ENCODE measurements at regions not wholly inside any gene's neighbourhood (a gene's known extent, or its start where the extent isn't known, plus 50 kb on each side); places are given as distances from the start of the nearest gene placed in this dataset.

DNA sequence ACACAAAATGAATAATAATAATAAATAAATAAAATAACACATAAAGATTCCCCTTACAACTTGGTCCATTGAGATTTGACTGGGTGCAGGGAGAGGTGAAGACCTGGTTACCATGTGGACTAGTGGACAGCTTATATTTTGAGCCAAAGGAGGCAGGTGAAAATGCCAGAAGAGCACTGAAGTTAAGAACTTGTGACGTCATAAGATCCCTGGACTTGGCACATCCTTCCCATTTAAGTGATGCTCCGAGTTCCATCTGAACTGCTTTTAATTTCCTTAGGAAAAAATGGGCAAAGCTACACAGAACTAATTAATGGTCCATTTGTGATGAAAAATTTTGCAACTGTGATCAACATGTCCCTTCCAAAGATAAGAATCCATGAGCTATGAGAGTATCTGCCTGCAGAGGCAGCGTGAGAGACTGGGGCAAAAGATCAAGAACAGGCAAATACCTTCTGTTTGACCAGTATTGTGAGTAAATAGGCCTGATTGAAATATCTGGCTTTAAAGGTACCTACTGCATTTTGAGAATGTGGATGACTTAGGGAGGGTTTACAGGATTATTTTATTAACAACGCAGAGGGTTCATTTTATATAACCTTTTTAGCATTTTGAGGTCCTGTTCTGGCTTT is 101.2 kb upstream of the POT1 start:
- DNase-seq, result no peak
- no peak overlapping the region for H3K27ac ChIP-seq (ENCODE audit: low read length)
- H3K4me3 ChIP-seq (ENCODE audit: low read length), result no peak overlapping the region
- ATAC-seq, result no peak
- 86% methylated on average over 4 of the region's 4 CpGs for WGBS
- no peaks in the 10 kb centered on the region for H3K9me3 ChIP-seq (ENCODE audit: control insufficient read depth, low read length)
- H3K4me1 ChIP-seq (ENCODE audit: control insufficient read depth, insufficient read depth, low read length), result no peaks in the 10 kb centered on the region
- intact Hi-C loops (cut with DNase I), result no loop called here
- H3K27me3 ChIP-seq (ENCODE audit: control insufficient read depth, insufficient read depth), result no peaks in the 10 kb centered on the region

DNA sequence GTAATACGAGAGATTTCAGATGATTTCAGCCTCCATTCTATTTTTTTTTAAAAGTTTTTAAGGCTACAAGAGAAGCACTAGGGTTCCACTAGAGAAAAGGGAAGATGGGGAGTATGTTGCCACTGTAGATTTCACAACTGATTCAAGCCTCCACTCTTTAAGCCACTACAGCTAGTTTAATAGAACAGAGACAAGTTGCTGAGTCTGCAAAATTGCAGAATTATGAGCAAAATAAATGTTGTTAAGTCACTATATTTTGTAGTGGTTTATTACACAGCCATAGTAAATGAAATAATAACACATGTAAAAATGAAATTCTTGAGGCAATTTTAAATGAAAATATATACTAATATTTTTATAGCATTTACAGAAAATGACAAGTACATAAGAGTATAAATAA is 96.0 kb upstream of the POT1 start:
- intact Hi-C loops (cut with DNase I), result no loop called here

GRCh38 chr7:125020801-125021200 is 91.2 kb upstream of the POT1 start:
- Histone ChIP-seq H3K27ac (ENCODE audit: low read length) (no peak overlapping the region), H3K27me3 (ENCODE audit: control insufficient read depth, insufficient read depth) (no peaks in the 10 kb centered on the region), H3K4me1 (ENCODE audit: control insufficient read depth, insufficient read depth, low read length) (no peaks in the 10 kb centered on the region), H3K4me3 (ENCODE audit: low read length) (no peak overlapping the region), H3K9me3 (ENCODE audit: control insufficient read depth, low read length) (no peaks in the 10 kb centered on the region)
- no peak for DNase-seq
- no peak for ATAC-seq
- intact Hi-C loops (cut with DNase I), result no loop called here
- WGBS, result 87% methylated on average over 4 of the region's 4 CpGs

More for the DNA sequence above, 96.0 kb upstream of the POT1 start:
- H3K27ac ChIP-seq (ENCODE audit: low read length), result no peak overlapping the region
- ATAC-seq (no peak), DNase-seq (no peak)
- no peaks in the 10 kb centered on the region for H3K9me3 ChIP-seq (ENCODE audit: control insufficient read depth, low read length)
- no peak overlapping the region for H3K4me3 ChIP-seq (ENCODE audit: low read length)
- no peaks in the 10 kb centered on the region for H3K27me3 ChIP-seq (ENCODE audit: control insufficient read depth, insufficient read depth)
- 81% methylated on average over 1 of the region's 1 CpG for WGBS
- no peaks in the 10 kb centered on the region for H3K4me1 ChIP-seq (ENCODE audit: control insufficient read depth, insufficient read depth, low read length)

GRCh38 chr7:125010540-125010939 is 80.9 kb upstream of the POT1 start:
- Histone ChIP-seq H3K4me3 (ENCODE audit: low read length) (no peak overlapping the region), H3K27me3 (ENCODE audit: control insufficient read depth, insufficient read depth) (no peaks in the 10 kb centered on the region), H3K4me1 (ENCODE audit: control insufficient read depth, insufficient read depth, low read length) (no peaks in the 10 kb centered on the region), H3K27ac (ENCODE audit: low read length) (no peak overlapping the region), H3K9me3 (ENCODE audit: control insufficient read depth, low read length) (no peaks in the 10 kb centered on the region)
- DNase-seq (no peak), ATAC-seq (no peak)
- intact Hi-C loops (cut with DNase I), result no loop called here
- WGBS, result 84% methylated on average over 1 of the region's 1 CpG

- WGBS, result 79% methylated on average over 4 of the region's 4 CpGs
Observed at GRCh38 chr7:124996778-124997177, 67.2 kb upstream of the POT1 start.

DNA sequence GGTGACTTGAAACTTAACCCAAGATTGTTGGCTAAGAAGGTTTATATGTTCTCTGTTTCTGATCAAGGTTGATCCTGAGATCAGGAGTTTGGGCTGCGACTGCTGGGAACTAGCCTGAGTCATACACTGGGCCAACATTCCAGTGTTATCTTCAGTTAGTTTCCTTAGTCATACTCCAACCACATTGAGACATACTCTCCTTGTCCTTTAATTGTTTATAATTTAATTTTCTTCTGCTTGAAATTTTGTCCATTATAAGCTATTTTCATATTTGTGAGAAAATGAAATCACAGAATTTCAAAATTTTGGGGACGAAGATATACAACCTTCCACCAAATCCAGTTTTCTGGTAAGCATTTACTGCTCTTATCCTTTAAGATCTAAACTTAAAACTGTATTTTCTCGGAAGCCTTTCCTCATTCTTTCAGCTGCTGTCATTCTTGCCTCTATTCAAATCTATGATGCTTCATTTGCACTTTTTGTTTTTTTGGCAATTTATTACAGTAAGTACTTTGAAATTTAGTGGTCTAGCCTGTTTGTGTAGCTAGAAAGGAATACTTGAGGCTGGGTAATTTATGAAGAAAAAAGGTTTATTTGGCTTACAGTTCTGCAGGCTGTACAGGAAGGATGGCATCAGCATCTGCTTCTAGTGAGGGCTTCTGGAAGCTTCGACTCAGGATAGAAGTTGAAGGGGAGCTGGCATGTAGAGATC is 63.4 kb upstream of the POT1 start:
- peak; percentile 74 to 78 for ATAC-seq
- intact Hi-C loops (cut with DNase I), result no loop called here
- WGBS, result 62% methylated on average over 4 of the region's 4 CpGs
- no peaks in the 10 kb centered on the region for H3K9me3 ChIP-seq (ENCODE audit: control insufficient read depth, low read length)
- DNase-seq, result peak in 1 of 3 donors; percentile 34
- no peak overlapping the region for H3K27ac ChIP-seq (ENCODE audit: low read length)
- no peak overlapping the region for H3K4me3 ChIP-seq (ENCODE audit: low read length)
- H3K4me1 ChIP-seq (ENCODE audit: control insufficient read depth, insufficient read depth, low read length), result no peaks in the 10 kb centered on the region
- H3K27me3 ChIP-seq (ENCODE audit: control insufficient read depth, insufficient read depth), result no peaks in the 10 kb centered on the region

More at GRCh38 chr7:124996778-124997177, 67.2 kb upstream of the POT1 start:
- intact Hi-C loops (cut with DNase I), result no loop called here
- DNase-seq (no peak), ATAC-seq (no peak)
- H3K4me3 ChIP-seq (ENCODE audit: low read length), result no peak overlapping the region
- H3K4me1 ChIP-seq (ENCODE audit: control insufficient read depth, insufficient read depth, low read length), result no peaks in the 10 kb centered on the region
- no peaks in the 10 kb centered on the region for H3K27me3 ChIP-seq (ENCODE audit: control insufficient read depth, insufficient read depth)
- no peaks in the 10 kb centered on the region for H3K9me3 ChIP-seq (ENCODE audit: control insufficient read depth, low read length)
- no peak overlapping the region for H3K27ac ChIP-seq (ENCODE audit: low read length)

DNA sequence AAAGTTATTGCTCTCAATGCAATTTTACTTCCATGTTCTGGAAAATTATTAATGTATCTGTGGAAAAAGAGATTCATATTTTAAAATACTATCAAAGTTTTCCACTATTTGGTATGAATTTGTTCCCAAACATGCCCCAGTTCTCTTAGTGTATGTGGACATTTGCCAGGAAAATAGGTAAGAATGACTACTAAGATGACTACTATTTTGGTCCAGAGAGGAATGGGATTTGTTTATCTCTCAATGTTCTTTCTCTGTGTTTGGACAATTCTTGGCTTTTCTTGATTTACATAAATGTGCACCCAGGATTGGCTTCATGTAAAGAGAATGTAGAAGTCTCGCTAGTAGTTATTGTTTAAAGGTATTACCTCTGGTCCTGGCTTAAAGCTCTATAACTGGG is 60.3 kb upstream of the POT1 start:
- DNase-seq, result no peak
- H3K4me3 ChIP-seq (ENCODE audit: low read length), result no peak overlapping the region
- WGBS, result 83% methylated on average over 1 of the region's 1 CpG
- no peak for ATAC-seq
- H3K27ac ChIP-seq (ENCODE audit: low read length), result no peak overlapping the region
- intact Hi-C loops (cut with DNase I), result no loop called here
- H3K4me1 ChIP-seq (ENCODE audit: control insufficient read depth, insufficient read depth, low read length), result no peaks in the 10 kb centered on the region
- H3K27me3 ChIP-seq (ENCODE audit: control insufficient read depth, insufficient read depth), result no peaks in the 10 kb centered on the region
- H3K9me3 ChIP-seq (ENCODE audit: control insufficient read depth, low read length), result no peaks in the 10 kb centered on the region
